C4-2B (cell line): ENCODE measurements at regions not wholly inside any gene's neighbourhood (a gene's known extent, or its start where the extent isn't known, plus 50 kb on each side); places are given as distances from the start of the nearest gene placed in this dataset.

Experiments
- ZFX ChIP-seq: fragments of 450-650 bp; IDR thresholded peaks from 2 replicates; pipeline ENCODE4 v1.6.1; 2017
- TF ChIP-seq, protein P1 (sequence below): fragments of 450-650 bp; conservative IDR thresholded peaks from 2 replicates; pipeline ENCODE4 v1.5.1; 2017; ENCODE audit warnings: mild to moderate bottlenecking

DNA sequence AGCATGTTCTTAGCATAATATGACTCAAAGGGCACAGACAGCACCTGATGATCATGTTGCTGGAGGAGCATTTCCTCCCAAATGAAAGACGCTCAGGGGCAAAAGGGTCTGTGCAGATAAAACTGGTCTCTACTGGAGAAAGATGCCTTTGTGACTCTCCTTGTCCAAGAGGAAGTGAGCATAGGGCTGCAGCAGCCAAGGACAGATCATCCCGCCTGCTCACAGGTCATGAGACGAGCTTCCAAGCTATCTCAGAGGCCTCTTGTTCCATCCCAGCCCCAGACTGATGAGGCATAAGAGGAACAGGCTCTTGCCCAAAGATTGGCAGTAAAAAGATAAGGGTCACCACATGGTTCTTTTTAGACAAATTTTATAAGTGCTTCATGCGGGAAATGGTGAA, 141.8 kb downstream of the KATNIP start:
- TF ChIP-seq, protein P1, sequence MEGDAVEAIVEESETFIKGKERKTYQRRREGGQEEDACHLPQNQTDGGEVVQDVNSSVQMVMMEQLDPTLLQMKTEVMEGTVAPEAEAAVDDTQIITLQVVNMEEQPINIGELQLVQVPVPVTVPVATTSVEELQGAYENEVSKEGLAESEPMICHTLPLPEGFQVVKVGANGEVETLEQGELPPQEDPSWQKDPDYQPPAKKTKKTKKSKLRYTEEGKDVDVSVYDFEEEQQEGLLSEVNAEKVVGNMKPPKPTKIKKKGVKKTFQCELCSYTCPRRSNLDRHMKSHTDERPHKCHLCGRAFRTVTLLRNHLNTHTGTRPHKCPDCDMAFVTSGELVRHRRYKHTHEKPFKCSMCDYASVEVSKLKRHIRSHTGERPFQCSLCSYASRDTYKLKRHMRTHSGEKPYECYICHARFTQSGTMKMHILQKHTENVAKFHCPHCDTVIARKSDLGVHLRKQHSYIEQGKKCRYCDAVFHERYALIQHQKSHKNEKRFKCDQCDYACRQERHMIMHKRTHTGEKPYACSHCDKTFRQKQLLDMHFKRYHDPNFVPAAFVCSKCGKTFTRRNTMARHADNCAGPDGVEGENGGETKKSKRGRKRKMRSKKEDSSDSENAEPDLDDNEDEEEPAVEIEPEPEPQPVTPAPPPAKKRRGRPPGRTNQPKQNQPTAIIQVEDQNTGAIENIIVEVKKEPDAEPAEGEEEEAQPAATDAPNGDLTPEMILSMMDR: no peak
- TF ChIP-seq ZFX: no peak
